Endothelial cell of umbilical vein (primary cell): ENCODE measurements at regions not wholly inside any gene's neighbourhood (a gene's known extent, or its start where the extent isn't known, plus 50 kb on each side); places are given as distances from the start of the nearest gene placed in this dataset.

Experiments
- BruUV-seq: library from RNA; stranded (reverse); fragments of 400-500 nt; replicated peaks from 2 replicates; lab custom pipeline; 2021; lab: Mats Ljungman, UMichigan
- CTCF ChIA-PET: fragments of 300-600, 350-600 bp; sonication (Branson Sonifier 250); formaldehyde crosslinking; loops from one replicate; lab custom pipeline; 2021; ENCODE audit warnings: antibody characterized with exemption, inconsistent platforms; lab: Charles Lee
- POLR2A ChIA-PET: fragments of 300-600, 350-600 bp; sonication (Branson Sonifier 250); formaldehyde crosslinking; loops from one replicate; lab custom pipeline; 2021; ENCODE audit warnings: antibody characterized with exemption, inconsistent platforms; lab: Charles Lee
- DNase-seq: peaks from one replicate; pipeline ENCODE4 v3.0.0-alpha.2; 2011; ENCODE audit warnings: low read depth, low spot score
- FAIRE-seq: peaks from 2 replicates; lab custom pipeline; 2011; peaks lifted over from hg19 to GRCh38; lab: Jason Lieb, UNC
- H2AFZ ChIP-seq: 2 replicates; pipeline ENCODE4 v1.6.0; 2012; ENCODE audit warnings: low read depth, low read length, control low read depth, inconsistent platforms
- H3K27ac ChIP-seq: 2 replicates; pipeline ENCODE4 v1.5.1; 2011; ENCODE audit warnings: low read depth, mild to moderate bottlenecking, control low read depth, low read length, moderate library complexity; ENCODE audit not compliant: insufficient read depth
- H3K27me3 ChIP-seq, 2 experiments: 2 replicates each; pipeline versions ENCODE4 v1.6.0 to v1.6.1; 2011; ENCODE audit warnings: low read length in 2 of 2, mixed read lengths in 1 of 2; ENCODE audit not compliant: control insufficient read depth in 2 of 2, insufficient read depth in 2 of 2
- H3K36me3 ChIP-seq, 2 experiments: 2 replicates in 1 of 2; 3 replicates in 1 of 2; pipeline ENCODE4 v1.5.1; 2011; ENCODE audit warnings: low read length in 2 of 2, mild to moderate bottlenecking in 1 of 2, moderate library complexity in 1 of 2; ENCODE audit not compliant: control insufficient read depth in 2 of 2, insufficient read depth in 2 of 2; ENCODE audit errors: extremely low read depth in 1 of 2
- H3K4me1 ChIP-seq: 3 replicates; pipeline ENCODE4 v1.5.1; 2011; ENCODE audit warnings: mild to moderate bottlenecking, low read length; ENCODE audit not compliant: control insufficient read depth, insufficient read depth; ENCODE audit errors: extremely low read depth
- H3K4me2 ChIP-seq: 2 replicates; pipeline ENCODE4 v1.6.1; 2011; ENCODE audit warnings: low read length, control low read depth, mixed read lengths; ENCODE audit not compliant: insufficient read depth
- H3K4me3 ChIP-seq, 3 experiments: fragments of 200-600 bp in 1 of 3; sonication (generic), shearing (Covaris generic) in 1 of 3; replicated peaks in 1 of 3; 2 replicates each; pipeline ENCODE4 v1.5.1; 2011 to 2016; ENCODE audit warnings: control low read depth in 3 of 3, low read length in 3 of 3, mild to moderate bottlenecking in 2 of 3, inconsistent platforms in 1 of 3, low read depth in 1 of 3, moderate library complexity in 1 of 3; ENCODE audit not compliant: insufficient read depth in 1 of 3
- H3K79me2 ChIP-seq: 2 replicates; pipeline ENCODE4 v1.6.0; 2012; ENCODE audit warnings: low read length, inconsistent platforms; ENCODE audit not compliant: control insufficient read depth, insufficient read depth
- H3K9ac ChIP-seq: replicated peaks from 2 replicates; pipeline ENCODE3; 2011; ENCODE audit warnings: low read length, control low read depth; ENCODE audit not compliant: insufficient read depth; ENCODE audit errors: extremely low read depth
- H3K9me1 ChIP-seq: replicated peaks from 3 replicates; pipeline ENCODE4 v1.6.0; 2011; ENCODE audit warnings: mild to moderate bottlenecking, low read length; ENCODE audit not compliant: control insufficient read depth, insufficient read depth; ENCODE audit errors: extremely low read depth
- H3K9me3 ChIP-seq: replicated peaks from 2 replicates; pipeline ENCODE4 v1.5.1; 2012; ENCODE audit warnings: low read length, inconsistent platforms; ENCODE audit not compliant: control insufficient read depth, insufficient read depth
- H4K20me1 ChIP-seq: replicated peaks from 2 replicates; pipeline ENCODE3; 2011; ENCODE audit warnings: mild to moderate bottlenecking, low read length; ENCODE audit not compliant: control insufficient read depth, insufficient read depth; ENCODE audit errors: extremely low read depth
- EZH2 ChIP-seq: IDR thresholded peaks from 2 replicates; pipeline ENCODE4 v1.6.1; 2012; ENCODE audit warnings: borderline replicate concordance, low read depth, mild to moderate bottlenecking, moderate library complexity, low read length, inconsistent platforms; ENCODE audit not compliant: severe bottlenecking
- FOS ChIP-seq: IDR thresholded peaks from 2 replicates; pipeline ENCODE4 v1.6.1; 2011; ENCODE audit warnings: mild to moderate bottlenecking, low read length, moderate library complexity, borderline replicate concordance; ENCODE audit not compliant: insufficient read depth
- GATA2 ChIP-seq: IDR thresholded peaks from 2 replicates; pipeline ENCODE4 v1.7.0; 2011; ENCODE audit warnings: low read depth, mild to moderate bottlenecking, moderate library complexity, mixed read lengths, low read length; ENCODE audit not compliant: insufficient read length, insufficient read depth
- JUN ChIP-seq: IDR thresholded peaks from 2 replicates; pipeline ENCODE4 v1.6.1; 2011; ENCODE audit warnings: borderline replicate concordance, low read depth; ENCODE audit not compliant: insufficient read length, insufficient read depth
- MYC ChIP-seq: IDR thresholded peaks from one replicate; pipeline ENCODE4 v1.6.1; 2011; ENCODE audit warnings: mild to moderate bottlenecking, low read depth, low read length
- POLR2A ChIP-seq: IDR thresholded peaks from 2 replicates; pipeline ENCODE4 v1.6.1; 2012; ENCODE audit warnings: low read depth, mild to moderate bottlenecking, control low read depth, low read length
- POLR2AphosphoS5 ChIP-seq: IDR thresholded peaks from 2 replicates; pipeline ENCODE4 v1.6.1; 2012; ENCODE audit warnings: low read depth, mild to moderate bottlenecking, control low read depth, low read length, moderate library complexity; ENCODE audit not compliant: insufficient read depth
- dilution Hi-C: fragments of 300-500 bp; cut with MboI; formaldehyde crosslinking; loops from one replicate; pipeline ENCODE4 v1.15.0; 2019; ENCODE audit warnings: low sequenced_read_pairs; ENCODE audit not compliant: extremely low pct_ligation_motif_present
- intact Hi-C: fragments of 100-400 bp; cut with micrococcal nuclease; formaldehyde crosslinking; loops from one replicate; pipeline ENCODE4 v1.10.0; 2022
- TF ChIP-seq, protein P1 (sequence below): IDR thresholded peaks from 2 replicates; pipeline ENCODE4 v1.6.1; 2011; ENCODE audit not compliant: insufficient read depth, insufficient read length
- TF ChIP-seq, protein P2 (sequence below), 2 donors: IDR thresholded peaks; 1 replicate in 1 of 2; 2 replicates in 1 of 2; pipeline ENCODE4 v1.5.1; 2011; ENCODE audit warnings: low read length in 2 of 2, mild to moderate bottlenecking in 2 of 2, moderate library complexity in 2 of 2, control low read depth in 1 of 2, inconsistent platforms in 1 of 2, low read depth in 1 of 2; ENCODE audit not compliant: insufficient read depth in 1 of 2; ENCODE audit errors: extremely low read depth in 1 of 2

DNA sequence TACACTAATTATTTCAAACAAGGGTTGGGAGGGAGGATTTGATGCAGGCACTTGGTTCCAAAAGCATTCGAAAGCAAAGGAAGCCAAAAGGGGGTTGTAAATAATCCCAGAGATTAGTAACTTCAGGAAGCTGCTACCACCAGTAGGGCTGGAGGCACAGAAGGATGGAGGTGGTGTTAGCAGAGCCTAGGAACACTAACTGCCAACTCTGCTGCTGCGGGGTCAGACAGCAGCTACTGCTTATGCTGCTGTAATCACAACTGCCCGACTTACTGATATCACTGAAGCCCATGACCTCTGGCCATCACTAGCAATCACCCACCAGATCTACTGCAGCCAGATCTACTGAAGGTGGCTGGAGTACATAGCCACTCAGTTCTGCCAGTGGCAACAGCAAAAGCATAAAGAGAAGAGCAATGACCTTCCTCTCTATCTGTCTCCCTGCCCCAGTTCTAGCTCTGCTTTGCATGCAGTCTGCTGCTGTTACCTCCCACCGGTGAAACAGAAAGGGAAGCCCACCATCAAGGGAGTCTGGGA lies 408.5 kb downstream of the PLPP3 start:
- BruUV-seq = no TSS peak
- dilution Hi-C loops = no loop called here
- H3K79me2 ChIP-seq = no peaks in the 10 kb centered on the region
- intact Hi-C loops = no loop called here
- no peaks in the 10 kb centered on the region for H3K36me3 ChIP-seq
- no peak overlapping the region for H3K4me3 ChIP-seq
- H3K9ac ChIP-seq = no peak overlapping the region
- H2AFZ ChIP-seq = no peak overlapping the region
- no peak overlapping the region for H3K27ac ChIP-seq
- no peaks in the 10 kb centered on the region for H3K4me1 ChIP-seq
- H3K4me2 ChIP-seq = no peak overlapping the region
- DNase-seq (no peak), FAIRE-seq (no peak)
- POLR2A ChIA-PET = interaction anchor here (0.9 kb wide), 1 partner anchor 9 kb away, joined by 3 read pairs; no protein-coding TSS in a partner anchor
- H3K9me1 ChIP-seq = no peaks in the 10 kb centered on the region
- H3K9me3 ChIP-seq = no peaks in the 10 kb centered on the region
- CTCF ChIA-PET = interaction anchor here (1.2 kb wide), 1 partner anchor 11 kb away, joined by 4 read pairs; no protein-coding TSS in a partner anchor
- no peaks in the 10 kb centered on the region for H3K27me3 ChIP-seq
- TF ChIP-seq JUN (no peak), GATA2 (no peak), MYC (no peak), EZH2 (no peak), FOS (no peak), POLR2AphosphoS5 (no peak), POLR2A (no peak)
- TF ChIP-seq, protein P1, sequence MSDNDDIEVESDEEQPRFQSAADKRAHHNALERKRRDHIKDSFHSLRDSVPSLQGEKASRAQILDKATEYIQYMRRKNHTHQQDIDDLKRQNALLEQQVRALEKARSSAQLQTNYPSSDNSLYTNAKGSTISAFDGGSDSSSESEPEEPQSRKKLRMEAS = no peak
- TF ChIP-seq, protein P2, sequence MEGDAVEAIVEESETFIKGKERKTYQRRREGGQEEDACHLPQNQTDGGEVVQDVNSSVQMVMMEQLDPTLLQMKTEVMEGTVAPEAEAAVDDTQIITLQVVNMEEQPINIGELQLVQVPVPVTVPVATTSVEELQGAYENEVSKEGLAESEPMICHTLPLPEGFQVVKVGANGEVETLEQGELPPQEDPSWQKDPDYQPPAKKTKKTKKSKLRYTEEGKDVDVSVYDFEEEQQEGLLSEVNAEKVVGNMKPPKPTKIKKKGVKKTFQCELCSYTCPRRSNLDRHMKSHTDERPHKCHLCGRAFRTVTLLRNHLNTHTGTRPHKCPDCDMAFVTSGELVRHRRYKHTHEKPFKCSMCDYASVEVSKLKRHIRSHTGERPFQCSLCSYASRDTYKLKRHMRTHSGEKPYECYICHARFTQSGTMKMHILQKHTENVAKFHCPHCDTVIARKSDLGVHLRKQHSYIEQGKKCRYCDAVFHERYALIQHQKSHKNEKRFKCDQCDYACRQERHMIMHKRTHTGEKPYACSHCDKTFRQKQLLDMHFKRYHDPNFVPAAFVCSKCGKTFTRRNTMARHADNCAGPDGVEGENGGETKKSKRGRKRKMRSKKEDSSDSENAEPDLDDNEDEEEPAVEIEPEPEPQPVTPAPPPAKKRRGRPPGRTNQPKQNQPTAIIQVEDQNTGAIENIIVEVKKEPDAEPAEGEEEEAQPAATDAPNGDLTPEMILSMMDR (IDR thresholded peaks at IDR 0.05; ENCODE audit: extremely low read depth in 1 of 2, insufficient read depth in 1 of 2, low read depth in 1 of 2, low read length in 2 of 2) = no peak
- H4K20me1 ChIP-seq = no peaks in the 10 kb centered on the region
